ENCODE measurements at regions not wholly inside any gene's neighbourhood (a gene's known extent, or its start where the extent isn't known, plus 50 kb on each side); places are given as distances from the start of the nearest gene placed in this dataset.

GRCh38 chr18:46346213-46346612 lies 242.0 kb downstream of the HAUS1 start:
- Histone ChIP-seq H3K9me3 (ENCODE audit: control insufficient read depth, insufficient read depth, low read depth, low read length) (no peaks in the 10 kb centered on the region), H3K4me3 (ENCODE audit: low read depth in 2 of 2, low read length in 2 of 2) (no peak overlapping the region), H3K27ac (ENCODE audit: low read length) (no peak overlapping the region), H3K4me1 (ENCODE audit: control insufficient read depth, insufficient read depth, low read length) (no peaks in the 10 kb centered on the region), H3K36me3 (ENCODE audit: control insufficient read depth, insufficient read depth, low read length) (no peaks in the 10 kb centered on the region), H3K27me3 (ENCODE audit: control insufficient read depth, insufficient read depth, low read length) (no peaks in the 10 kb centered on the region)
- intact Hi-C loops (cut with micrococcal nuclease; ENCODE audit: unreplicated experiment), result no loop called here
- no peak for ATAC-seq
- TF ChIP-seq CTCF (IDR thresholded peaks at IDR 0.05), result no peak
- TF ChIP-seq TCF7L2 (IDR thresholded peaks at IDR 0.05; ENCODE audit: low read depth, low read length), result no peak
- TF ChIP-seq SIN3A (IDR thresholded peaks at IDR 0.05; ENCODE audit: borderline replicate concordance, insufficient read depth, low read depth, low read length), result no peak
- TF ChIP-seq POLR2AphosphoS5 (IDR thresholded peaks at IDR 0.05; ENCODE audit: low read depth, low read length), result no peak
- no peak for TF ChIP-seq REST (IDR thresholded peaks at IDR 0.05; ENCODE audit: insufficient read depth in 1 of 2, low read depth in 2 of 2, low read length in 1 of 2)
- POLR2A ChIA-PET, result no interaction called here
- CTCF ChIA-PET, result no interaction called here
- in situ Hi-C loops (cut with HindIII; ENCODE audit: low pct_unique_long_range_greater_than_20kb, low sequenced_read_pairs), result no loop called here
- no TSS peak for BruUV-seq (replicated peaks)
- DNase-seq (ENCODE audit: low read depth, low spot score), result no peak

- ATAC-seq, result no peak
Measured at GRCh38 chr18:46346896-46347630, 242.9 kb downstream of the HAUS1 start.

DNA sequence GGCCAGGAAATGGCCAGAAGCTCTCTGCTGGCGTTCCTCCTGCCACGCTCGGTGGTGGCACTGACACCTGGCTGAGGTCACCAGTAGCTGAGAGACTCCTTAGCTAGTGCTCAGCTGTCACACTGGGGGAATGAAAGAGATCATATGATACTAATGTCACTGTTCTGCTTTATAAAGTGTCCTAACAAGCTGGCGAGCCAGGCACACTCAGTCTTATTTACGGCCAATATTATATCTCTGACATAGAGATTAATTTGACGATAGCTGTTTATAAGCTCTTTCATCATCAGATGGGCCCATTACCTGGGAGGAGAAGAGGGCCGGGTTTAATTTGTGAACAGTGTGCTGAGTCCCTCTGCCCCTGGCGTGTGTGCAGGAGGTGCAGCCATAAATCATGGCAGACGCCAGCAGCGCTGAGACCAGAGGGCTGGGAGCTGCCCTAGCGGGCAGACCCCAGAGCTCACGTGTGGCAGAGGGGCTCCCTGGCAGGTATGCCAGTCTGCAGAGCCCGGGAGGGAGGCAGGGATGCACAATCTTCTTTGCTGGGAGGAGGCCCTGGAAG lies 246.5 kb downstream of the HAUS1 start:
- Histone ChIP-seq H3K4me3 (ENCODE audit: low read depth in 2 of 2, low read length in 2 of 2) (no peak overlapping the region), H3K27me3 (ENCODE audit: control insufficient read depth, insufficient read depth, low read length) (no peaks in the 10 kb centered on the region), H3K9me3 (ENCODE audit: control insufficient read depth, insufficient read depth, low read depth, low read length) (no peaks in the 10 kb centered on the region), H3K36me3 (ENCODE audit: control insufficient read depth, insufficient read depth, low read length) (no peaks in the 10 kb centered on the region), H3K4me1 (ENCODE audit: control insufficient read depth, insufficient read depth, low read length) (no peaks in the 10 kb centered on the region), H3K27ac (ENCODE audit: low read length) (no peak overlapping the region)
- no TSS peak for BruUV-seq (replicated peaks)
- ATAC-seq (no peak), DNase-seq (ENCODE audit: low read depth, low spot score) (no peak)
- in situ Hi-C loops (cut with HindIII; ENCODE audit: low pct_unique_long_range_greater_than_20kb, low sequenced_read_pairs) (no loop called here), intact Hi-C loops (cut with micrococcal nuclease; ENCODE audit: unreplicated experiment) (no loop called here)
- ChIA-PET POLR2A (no interaction called here), CTCF (no interaction called here)
- TF ChIP-seq CTCF (IDR thresholded peaks at IDR 0.05), result no peak
- TF ChIP-seq POLR2AphosphoS5 (IDR thresholded peaks at IDR 0.05; ENCODE audit: low read depth, low read length), result no peak
- TF ChIP-seq REST (IDR thresholded peaks at IDR 0.05; ENCODE audit: insufficient read depth in 1 of 2, low read depth in 2 of 2, low read length in 1 of 2), result no peak

More at GRCh38 chr18:46346896-46347630, 242.9 kb downstream of the HAUS1 start:
- no peak for DNase-seq (ENCODE audit: low read depth, low spot score)
- H3K36me3 ChIP-seq (ENCODE audit: control insufficient read depth, insufficient read depth, low read length), result no peaks in the 10 kb centered on the region
- in situ Hi-C loops (cut with HindIII; ENCODE audit: low pct_unique_long_range_greater_than_20kb, low sequenced_read_pairs) (no loop called here), intact Hi-C loops (cut with micrococcal nuclease; ENCODE audit: unreplicated experiment) (no loop called here)
- ChIA-PET POLR2A (no interaction called here), CTCF (no interaction called here)
- no peaks in the 10 kb centered on the region for H3K9me3 ChIP-seq (ENCODE audit: control insufficient read depth, insufficient read depth, low read depth, low read length)
- H3K4me3 ChIP-seq (ENCODE audit: low read depth in 2 of 2, low read length in 2 of 2), result no peak overlapping the region
- no peaks in the 10 kb centered on the region for H3K27me3 ChIP-seq (ENCODE audit: control insufficient read depth, insufficient read depth, low read length)
- H3K4me1 ChIP-seq (ENCODE audit: control insufficient read depth, insufficient read depth, low read length), result no peaks in the 10 kb centered on the region
- no TSS peak for BruUV-seq (replicated peaks)
- no peak overlapping the region for H3K27ac ChIP-seq (ENCODE audit: low read length)
- TF ChIP-seq POLR2AphosphoS5 (IDR thresholded peaks at IDR 0.05; ENCODE audit: low read depth, low read length) (no peak), TCF7L2 (IDR thresholded peaks at IDR 0.05; ENCODE audit: low read depth, low read length) (no peak)

Data from Panc1 (cell line).